G401 (cell line): ENCODE measurements at regions not wholly inside any gene's neighbourhood (a gene's known extent, or its start where the extent isn't known, plus 50 kb on each side); places are given as distances from the start of the nearest gene placed in this dataset.
"Not testable (repeated sequence)": the region's sequence is repeated elsewhere in the genome, so short reads cannot be mapped to it uniquely, and the experiment has no call there.

ENCODE experiments used
- DNase-seq: peaks from one replicate; pipeline ENCODE4 v3.0.0-alpha.2; 2015; ENCODE audit warnings: low spot score
- in situ Hi-C: cut with HindIII; loops from 2 replicates; pipeline ENCODE4 v1.10.0; 2016; ENCODE audit warnings: low sequenced_read_pairs, mixed read lengths

GRCh38 chr12:97957109-97957508 is 494.5 kb downstream of the RMST start:
- in situ Hi-C loops = no loop called here

GRCh38 chr12:97960225-97960624 is 497.6 kb downstream of the RMST start:
- DNase-seq = no peak
- in situ Hi-C loops = no loop called here

More at GRCh38 chr12:97957109-97957508, 494.5 kb downstream of the RMST start:
- DNase-seq = no peak

GRCh38 chr12:97960741-97961608 is 498.4 kb downstream of the RMST start:
- in situ Hi-C loops = no loop called here
- no peak for DNase-seq

- in situ Hi-C loops = no loop called here
- no peak for DNase-seq
Measured at GRCh38 chr12:97967831-97968230, 505.2 kb downstream of the RMST start.

GRCh38 chr12:97968641-97969197 is 506.1 kb downstream of the RMST start:
- in situ Hi-C loops = no loop called here
- peak; percentile 18 for DNase-seq

- in situ Hi-C loops = no loop called here
- DNase-seq = no peak
Measured at GRCh38 chr12:97977870-97978405, 515.3 kb downstream of the RMST start.

- no peak for DNase-seq
- in situ Hi-C loops = no loop called here
Measured at GRCh38 chr12:97982684-97983083, 520.1 kb downstream of the RMST start.

GRCh38 chr12:97983796-97984195 is 521.2 kb downstream of the RMST start:
- in situ Hi-C loops = no loop called here
- no peak for DNase-seq

- DNase-seq = no peak
- in situ Hi-C loops = no loop called here
Measured at GRCh38 chr12:97984436-97984835, 521.8 kb downstream of the RMST start.

- peak; percentile 50 for DNase-seq
- in situ Hi-C loops = no loop called here
Measured at GRCh38 chr12:97984974-97985580, 522.5 kb downstream of the RMST start.

GRCh38 chr12:97985834-97986233 is 523.2 kb downstream of the RMST start:
- no peak for DNase-seq

GRCh38 chr12:97988588-97988987 is 526.0 kb downstream of the RMST start:
- DNase-seq, in situ Hi-C loops: not testable (repeated sequence)

More at GRCh38 chr12:97985834-97986233, 523.2 kb downstream of the RMST start:
- in situ Hi-C loops = no loop called here

GRCh38 chr12:97989366-97989940 is 525.9 kb upstream of the TMPO start:
- in situ Hi-C loops = no loop called here
- no peak for DNase-seq

- in situ Hi-C loops = no loop called here
Measured at GRCh38 chr12:97994746-97995484, 520.5 kb upstream of the TMPO start.

GRCh38 chr12:97995559-97995958 is 519.8 kb upstream of the TMPO start:
- in situ Hi-C loops = no loop called here
- no peak for DNase-seq

More at GRCh38 chr12:97994746-97995484, 520.5 kb upstream of the TMPO start:
- no peak for DNase-seq

GRCh38 chr12:98001430-98001829 is 514.0 kb upstream of the TMPO start:
- in situ Hi-C loops = no loop called here
- DNase-seq = no peak

- peak; percentile 39 for DNase-seq
- in situ Hi-C loops = no loop called here
Measured at GRCh38 chr12:98002887-98003493, 512.4 kb upstream of the TMPO start.

- in situ Hi-C loops = no loop called here
- DNase-seq = no peak
Measured at GRCh38 chr12:98007963-98008362, 507.4 kb upstream of the TMPO start.

- in situ Hi-C loops = no loop called here
- DNase-seq = no peak
Measured at GRCh38 chr12:98013560-98013959, 501.8 kb upstream of the TMPO start.
